Peyer's patch (tissue), 4 donors: ENCODE measurements at regions not wholly inside any gene's neighbourhood (a gene's known extent, or its start where the extent isn't known, plus 50 kb on each side); places are given as distances from the start of the nearest gene placed in this dataset.

Source experiments
- POLR2A ChIP-seq, 2 donors: fragments of 450-650 bp; IDR thresholded peaks; one replicate each; pipeline ENCODE4 v1.5.1; 2017; ENCODE audit warnings: antibody characterized with exemption in 2 of 2, mild to moderate bottlenecking in 2 of 2, moderate library complexity in 2 of 2
- TF ChIP-seq, protein P1 (sequence below), 6 experiments: fragments of 450-650 bp in 4 of 6; fragments of 200-600 bp in 2 of 6; sonication (generic) in 1 of 6; IDR thresholded peaks; one replicate each; pipeline ENCODE4 v1.5.1; 2017 to 2019; ENCODE audit warnings: antibody characterized with exemption in 6 of 6, mild to moderate bottlenecking in 3 of 6, moderate library complexity in 1 of 6

DNA sequence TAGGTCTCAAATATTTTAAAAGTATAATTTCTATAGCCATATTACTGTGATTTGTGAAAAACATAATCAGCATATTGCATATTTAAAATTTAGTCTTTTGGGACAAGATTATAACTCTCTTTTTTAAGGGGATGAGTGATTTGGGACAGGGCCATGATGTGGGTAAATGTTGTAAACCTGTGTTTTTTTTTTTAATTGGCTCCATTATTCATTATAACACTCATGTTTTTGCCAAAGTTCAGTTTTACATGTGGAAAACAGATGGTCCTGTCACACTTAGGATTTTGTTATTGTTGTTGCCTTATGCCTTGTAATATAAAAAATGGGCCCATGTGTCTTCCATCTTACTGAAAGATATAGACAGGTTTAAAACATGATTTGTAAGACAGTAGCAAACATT lies 1413.5 kb upstream of the RAG2 start:
- TF ChIP-seq, protein P1, sequence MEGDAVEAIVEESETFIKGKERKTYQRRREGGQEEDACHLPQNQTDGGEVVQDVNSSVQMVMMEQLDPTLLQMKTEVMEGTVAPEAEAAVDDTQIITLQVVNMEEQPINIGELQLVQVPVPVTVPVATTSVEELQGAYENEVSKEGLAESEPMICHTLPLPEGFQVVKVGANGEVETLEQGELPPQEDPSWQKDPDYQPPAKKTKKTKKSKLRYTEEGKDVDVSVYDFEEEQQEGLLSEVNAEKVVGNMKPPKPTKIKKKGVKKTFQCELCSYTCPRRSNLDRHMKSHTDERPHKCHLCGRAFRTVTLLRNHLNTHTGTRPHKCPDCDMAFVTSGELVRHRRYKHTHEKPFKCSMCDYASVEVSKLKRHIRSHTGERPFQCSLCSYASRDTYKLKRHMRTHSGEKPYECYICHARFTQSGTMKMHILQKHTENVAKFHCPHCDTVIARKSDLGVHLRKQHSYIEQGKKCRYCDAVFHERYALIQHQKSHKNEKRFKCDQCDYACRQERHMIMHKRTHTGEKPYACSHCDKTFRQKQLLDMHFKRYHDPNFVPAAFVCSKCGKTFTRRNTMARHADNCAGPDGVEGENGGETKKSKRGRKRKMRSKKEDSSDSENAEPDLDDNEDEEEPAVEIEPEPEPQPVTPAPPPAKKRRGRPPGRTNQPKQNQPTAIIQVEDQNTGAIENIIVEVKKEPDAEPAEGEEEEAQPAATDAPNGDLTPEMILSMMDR (IDR thresholded peaks at IDR 0.05) = no peak
- no peak for TF ChIP-seq POLR2A (IDR thresholded peaks at IDR 0.05)
